SK-N-SH treated with all-trans-retinoic acid at 6 μM for 48 hours (cell line): ENCODE measurements at regions not wholly inside any gene's neighbourhood (a gene's known extent, or its start where the extent isn't known, plus 50 kb on each side); places are given as distances from the start of the nearest gene placed in this dataset.

Experiments used
- BACH2 ChIP-seq: fragments of 250-450 bp; sonication (Bioruptor Pico); IDR thresholded peaks from 2 replicates; pipeline ENCODE4 v1.9.0; 2021; ENCODE audit warnings: mild to moderate bottlenecking, borderline replicate concordance
- GLIS3 ChIP-seq: fragments of 250-450 bp; sonication (Bioruptor Pico); IDR thresholded peaks from 2 replicates; pipeline ENCODE4 v1.5.0; 2020; ENCODE audit warnings: mild to moderate bottlenecking, moderate library complexity
- ISL1 ChIP-seq: fragments of 250-450 bp; sonication (Bioruptor Pico); IDR thresholded peaks from 2 replicates; pipeline ENCODE4 v2.1.2; 2022; ENCODE audit warnings: mild to moderate bottlenecking, moderate library complexity
- PATZ1 ChIP-seq: fragments of 250-450 bp; sonication (Bioruptor Pico); IDR thresholded peaks from 2 replicates; pipeline ENCODE4 v1.8.0; 2020; ENCODE audit warnings: mild to moderate bottlenecking, moderate library complexity, borderline replicate concordance
- PPARA ChIP-seq: fragments of 250-450 bp; sonication (Bioruptor Pico); IDR thresholded peaks from 2 replicates; pipeline ENCODE4 v1.5.0; 2020; ENCODE audit warnings: mild to moderate bottlenecking, borderline replicate concordance
- RARB ChIP-seq: fragments of 250-450 bp; sonication (Bioruptor Pico); IDR thresholded peaks from 2 replicates; pipeline ENCODE4 v1.8.0; 2021; ENCODE audit warnings: mild to moderate bottlenecking, moderate library complexity
- SNAI2 ChIP-seq: fragments of 250-450 bp; sonication (Bioruptor Pico); IDR thresholded peaks from 2 replicates; pipeline ENCODE4 v1.5.0; 2020; ENCODE audit warnings: mild to moderate bottlenecking, moderate library complexity
- TCF4 ChIP-seq: fragments of 250-450 bp; sonication (Bioruptor Pico); IDR thresholded peaks from 2 replicates; pipeline ENCODE4 v1.8.0; 2021; ENCODE audit warnings: mild to moderate bottlenecking, moderate library complexity, borderline replicate concordance
- TOX ChIP-seq: fragments of 250-450 bp; sonication (Bioruptor Pico); IDR thresholded peaks from 2 replicates; pipeline ENCODE4 v1.8.0; 2021; ENCODE audit warnings: mild to moderate bottlenecking, moderate library complexity, borderline replicate concordance
- TSHZ2 ChIP-seq: fragments of 250-450 bp; sonication (Bioruptor Pico); IDR thresholded peaks from 2 replicates; pipeline ENCODE4 v1.5.0; 2020; ENCODE audit warnings: mild to moderate bottlenecking, moderate library complexity
- ZC3H10 ChIP-seq: fragments of 250-450 bp; sonication (Bioruptor Pico); IDR thresholded peaks from 2 replicates; pipeline ENCODE4 v1.5.1; 2021; ENCODE audit warnings: mild to moderate bottlenecking, moderate library complexity
- ZFP3 ChIP-seq: fragments of 250-450 bp; sonication (Bioruptor Pico); IDR thresholded peaks from 2 replicates; pipeline ENCODE4 v1.5.0; 2020; ENCODE audit warnings: mild to moderate bottlenecking, moderate library complexity
- ZNF70 ChIP-seq: fragments of 450-650 bp; formaldehyde crosslinking; IDR thresholded peaks from 2 replicates; pipeline ENCODE4 v1.5.0; 2020; ENCODE audit warnings: mild to moderate bottlenecking, moderate library complexity
- ZNF8 ChIP-seq: fragments of 450-650 bp; formaldehyde crosslinking; IDR thresholded peaks from 2 replicates; pipeline ENCODE4 v1.5.0; 2020; ENCODE audit warnings: mild to moderate bottlenecking, moderate library complexity

- TF ChIP-seq PATZ1 (CRISPR knock-in tag) = no peak
- TF ChIP-seq PPARA (CRISPR knock-in tag) = no peak
- no peak for TF ChIP-seq ZFP3 (CRISPR knock-in tag)
- no peak for TF ChIP-seq SNAI2 (CRISPR knock-in tag)
- no peak for TF ChIP-seq ZNF8
- TF ChIP-seq RARB (CRISPR knock-in tag) = no peak
- TF ChIP-seq TOX = no peak
- TF ChIP-seq ZC3H10 (CRISPR knock-in tag) = no peak
- TF ChIP-seq TCF4 (CRISPR knock-in tag) = no peak
- TF ChIP-seq ZNF70 = no peak
- no peak for TF ChIP-seq BACH2 (CRISPR knock-in tag)
- no peak for TF ChIP-seq TSHZ2
- TF ChIP-seq GLIS3 (CRISPR knock-in tag) = no peak
- TF ChIP-seq ISL1 = no peak
These were observed 334.0 kb downstream of the TRIB2 start for GRCh38 chr2:13050764-13051163.
